Loucy (cell line): ENCODE measurements at regions not wholly inside any gene's neighbourhood (a gene's known extent, or its start where the extent isn't known, plus 50 kb on each side); places are given as distances from the start of the nearest gene placed in this dataset.

ENCODE experiments used
- EZH2phosphoT487 ChIP-seq: fragments of 200-600 bp; IDR thresholded peaks from 2 replicates; pipeline ENCODE4 v1.6.1; 2018; ENCODE audit warnings: antibody characterized with exemption, mild to moderate bottlenecking, moderate library complexity, borderline replicate concordance
- TF ChIP-seq, protein P1 (sequence below): fragments of 200-600 bp; sonication (generic); conservative IDR thresholded peaks from 2 replicates; pipeline ENCODE4 v1.5.1; 2014; ENCODE audit warnings: mild to moderate bottlenecking, antibody characterized with exemption, low read length

GRCh38 chrX:95640226-95640625 is 1044.4 kb upstream of the DIAPH2 start:
- TF ChIP-seq, protein P1, sequence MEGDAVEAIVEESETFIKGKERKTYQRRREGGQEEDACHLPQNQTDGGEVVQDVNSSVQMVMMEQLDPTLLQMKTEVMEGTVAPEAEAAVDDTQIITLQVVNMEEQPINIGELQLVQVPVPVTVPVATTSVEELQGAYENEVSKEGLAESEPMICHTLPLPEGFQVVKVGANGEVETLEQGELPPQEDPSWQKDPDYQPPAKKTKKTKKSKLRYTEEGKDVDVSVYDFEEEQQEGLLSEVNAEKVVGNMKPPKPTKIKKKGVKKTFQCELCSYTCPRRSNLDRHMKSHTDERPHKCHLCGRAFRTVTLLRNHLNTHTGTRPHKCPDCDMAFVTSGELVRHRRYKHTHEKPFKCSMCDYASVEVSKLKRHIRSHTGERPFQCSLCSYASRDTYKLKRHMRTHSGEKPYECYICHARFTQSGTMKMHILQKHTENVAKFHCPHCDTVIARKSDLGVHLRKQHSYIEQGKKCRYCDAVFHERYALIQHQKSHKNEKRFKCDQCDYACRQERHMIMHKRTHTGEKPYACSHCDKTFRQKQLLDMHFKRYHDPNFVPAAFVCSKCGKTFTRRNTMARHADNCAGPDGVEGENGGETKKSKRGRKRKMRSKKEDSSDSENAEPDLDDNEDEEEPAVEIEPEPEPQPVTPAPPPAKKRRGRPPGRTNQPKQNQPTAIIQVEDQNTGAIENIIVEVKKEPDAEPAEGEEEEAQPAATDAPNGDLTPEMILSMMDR, result no peak
- no peak for TF ChIP-seq EZH2phosphoT487
